GM13976 (cell line): ENCODE measurements at regions not wholly inside any gene's neighbourhood (a gene's known extent, or its start where the extent isn't known, plus 50 kb on each side); places are given as distances from the start of the nearest gene placed in this dataset.

ENCODE experiments used
- DNase-seq: peaks from one replicate; pipeline ENCODE4 v3.0.0; 2012; ENCODE audit warnings: low spot score
- CTCF ChIP-seq: IDR thresholded peaks from 2 replicates; pipeline ENCODE4 v1.5.1; 2012; ENCODE audit warnings: borderline replicate concordance, mild to moderate bottlenecking; ENCODE audit not compliant: insufficient read depth; ENCODE audit errors: extremely low read depth, missing control alignments, control extremely low read depth
- in situ Hi-C: fragments of 300-500 bp; cut with MboI; formaldehyde crosslinking; loops from one replicate; pipeline ENCODE4 v1.12.0; 2022; ENCODE audit warnings: low sequenced_read_pairs, mixed read lengths, inconsistent platforms; ENCODE audit not compliant: unreplicated experiment

GRCh38 chr11:24091594-24091993 lies 405.3 kb upstream of the LUZP2 start:
- in situ Hi-C loops = no loop called here
- TF ChIP-seq CTCF = no peak
- no peak for DNase-seq

GRCh38 chr11:24093375-24093774 lies 403.5 kb upstream of the LUZP2 start:
- no peak for TF ChIP-seq CTCF
- in situ Hi-C loops = no loop called here
- DNase-seq = no peak

DNA sequence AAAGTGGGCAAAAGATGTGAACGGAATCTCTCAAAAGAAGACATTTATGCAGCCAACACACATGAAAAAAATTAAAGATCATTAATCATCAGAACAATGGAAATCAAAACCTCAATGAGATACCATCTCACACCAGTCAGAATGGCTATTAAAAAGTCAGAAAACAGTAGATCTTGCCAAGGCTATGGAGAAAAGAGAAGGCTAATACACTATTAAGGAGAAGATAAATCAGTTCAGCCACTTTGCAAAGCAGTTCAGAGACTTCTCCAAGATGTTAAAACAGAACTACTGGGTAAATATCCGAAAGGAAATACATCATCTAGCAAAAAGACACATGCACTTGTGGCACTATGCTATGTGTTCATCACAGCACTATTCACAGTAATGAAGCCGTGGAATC lies 388.2 kb upstream of the LUZP2 start:
- no peak for TF ChIP-seq CTCF
- in situ Hi-C loops = no loop called here
- no peak for DNase-seq

- no peak for TF ChIP-seq CTCF
- in situ Hi-C loops = no loop called here
- DNase-seq = no peak
Observed at GRCh38 chr11:24122291-24122690, 374.6 kb upstream of the LUZP2 start.

- in situ Hi-C loops = no loop called here
- TF ChIP-seq CTCF = no peak
- no peak for DNase-seq
Observed at GRCh38 chr11:24124876-24125275, 372.0 kb upstream of the LUZP2 start.

GRCh38 chr11:24131698-24132097 lies 365.2 kb upstream of the LUZP2 start:
- DNase-seq = no peak
- in situ Hi-C loops = no loop called here
- no peak for TF ChIP-seq CTCF

DNA sequence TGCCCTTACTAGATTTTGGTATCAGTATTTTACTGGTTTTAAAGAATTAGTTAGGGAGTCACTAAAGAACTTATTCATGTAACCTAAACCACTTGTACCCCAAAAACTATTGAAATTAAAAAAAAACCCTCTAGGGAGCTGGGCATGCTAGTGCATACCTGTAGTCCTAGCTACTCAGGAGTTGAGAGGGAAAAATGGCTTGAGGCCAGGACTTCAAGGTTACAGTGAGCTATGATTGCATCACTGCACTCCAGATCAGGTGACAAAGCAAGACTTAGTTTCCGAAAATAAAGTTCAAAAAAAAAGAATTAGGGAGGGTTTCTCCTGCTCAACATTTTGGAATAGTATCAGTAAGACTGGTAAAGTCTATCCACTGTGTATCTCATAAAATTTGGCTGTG lies 364.4 kb upstream of the LUZP2 start:
- in situ Hi-C loops = no loop called here
- TF ChIP-seq CTCF = no peak
- DNase-seq = no peak
